ENCODE measurements at regions not wholly inside any gene's neighbourhood (a gene's known extent, or its start where the extent isn't known, plus 50 kb on each side); places are given as distances from the start of the nearest gene placed in this dataset.

DNA sequence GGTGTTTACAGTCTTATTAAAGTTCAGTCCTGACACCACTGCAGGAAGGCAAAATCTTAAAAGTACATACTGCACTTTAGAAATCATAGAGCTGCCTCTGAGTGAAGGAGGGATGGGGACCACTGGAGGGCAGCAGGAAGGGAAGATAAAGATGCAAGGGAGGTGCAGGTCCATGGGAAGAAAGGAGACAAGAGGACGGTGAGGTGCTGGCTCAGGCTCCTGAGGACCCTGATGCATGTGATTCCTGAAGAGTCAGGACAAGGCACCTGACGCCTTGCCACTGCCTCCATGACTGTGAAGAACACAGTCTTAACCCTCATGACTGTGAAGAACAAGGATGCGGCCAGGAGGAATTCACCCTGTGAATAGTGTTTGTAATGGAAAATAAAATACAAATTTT is 116.2 kb upstream of the NPAS2 start:
- TF ChIP-seq, protein P1, sequence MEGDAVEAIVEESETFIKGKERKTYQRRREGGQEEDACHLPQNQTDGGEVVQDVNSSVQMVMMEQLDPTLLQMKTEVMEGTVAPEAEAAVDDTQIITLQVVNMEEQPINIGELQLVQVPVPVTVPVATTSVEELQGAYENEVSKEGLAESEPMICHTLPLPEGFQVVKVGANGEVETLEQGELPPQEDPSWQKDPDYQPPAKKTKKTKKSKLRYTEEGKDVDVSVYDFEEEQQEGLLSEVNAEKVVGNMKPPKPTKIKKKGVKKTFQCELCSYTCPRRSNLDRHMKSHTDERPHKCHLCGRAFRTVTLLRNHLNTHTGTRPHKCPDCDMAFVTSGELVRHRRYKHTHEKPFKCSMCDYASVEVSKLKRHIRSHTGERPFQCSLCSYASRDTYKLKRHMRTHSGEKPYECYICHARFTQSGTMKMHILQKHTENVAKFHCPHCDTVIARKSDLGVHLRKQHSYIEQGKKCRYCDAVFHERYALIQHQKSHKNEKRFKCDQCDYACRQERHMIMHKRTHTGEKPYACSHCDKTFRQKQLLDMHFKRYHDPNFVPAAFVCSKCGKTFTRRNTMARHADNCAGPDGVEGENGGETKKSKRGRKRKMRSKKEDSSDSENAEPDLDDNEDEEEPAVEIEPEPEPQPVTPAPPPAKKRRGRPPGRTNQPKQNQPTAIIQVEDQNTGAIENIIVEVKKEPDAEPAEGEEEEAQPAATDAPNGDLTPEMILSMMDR (IDR thresholded peaks at IDR 0.05; ENCODE audit: low read depth, low read length, missing input control), result no peak
- TF ChIP-seq FOXA1 (IDR thresholded peaks at IDR 0.05) (no peak), RXRA (IDR thresholded peaks at IDR 0.05) (no peak), FOXA2 (IDR thresholded peaks at IDR 0.05) (no peak), HNF4A (conservative IDR thresholded peaks at IDR 0.05) (no peak), YY1 (IDR thresholded peaks at IDR 0.05) (no peak), JUND (IDR thresholded peaks at IDR 0.05) (no peak), GABPA (IDR thresholded peaks at IDR 0.05 in 1 of 2, conservative IDR thresholded peaks at IDR 0.05 in 1 of 2) (no peak), SP1 (IDR thresholded peaks at IDR 0.05) (no peak), NR2F2 (IDR thresholded peaks at IDR 0.05) (no peak), HNF4G (IDR thresholded peaks at IDR 0.05) (no peak)
- TF ChIP-seq, protein P2, sequence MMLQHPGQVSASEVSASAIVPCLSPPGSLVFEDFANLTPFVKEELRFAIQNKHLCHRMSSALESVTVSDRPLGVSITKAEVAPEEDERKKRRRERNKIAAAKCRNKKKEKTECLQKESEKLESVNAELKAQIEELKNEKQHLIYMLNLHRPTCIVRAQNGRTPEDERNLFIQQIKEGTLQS (IDR thresholded peaks at IDR 0.05), result no peak
- TF ChIP-seq, protein P3, sequence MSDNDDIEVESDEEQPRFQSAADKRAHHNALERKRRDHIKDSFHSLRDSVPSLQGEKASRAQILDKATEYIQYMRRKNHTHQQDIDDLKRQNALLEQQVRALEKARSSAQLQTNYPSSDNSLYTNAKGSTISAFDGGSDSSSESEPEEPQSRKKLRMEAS (IDR thresholded peaks at IDR 0.05), result no peak
- H3K4me3 ChIP-seq (ENCODE audit: low read depth in 1 of 3, low read length in 3 of 3), result no peak overlapping the region
- WGBS, result 89% methylated on average over 3 of the region's 3 CpGs

DNA sequence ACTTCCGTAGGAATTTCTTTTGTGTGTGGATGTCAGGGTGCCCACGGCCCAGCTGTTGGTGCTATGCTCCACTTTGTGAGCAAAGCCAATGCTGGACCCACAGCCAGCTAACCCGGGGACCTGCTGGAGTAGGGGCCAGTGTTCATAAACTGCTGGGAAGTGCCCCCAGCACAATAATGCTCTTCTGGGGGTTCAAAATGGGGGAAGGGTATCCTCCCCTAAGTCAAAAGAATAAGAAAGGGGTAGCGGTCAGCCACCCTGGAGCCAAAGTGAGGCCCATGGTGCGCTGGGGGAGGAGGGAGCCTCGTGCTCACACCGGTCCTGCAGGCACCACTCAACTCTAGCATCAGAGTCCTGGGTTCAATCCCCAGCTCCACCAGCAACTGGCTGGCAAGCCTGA is 115.8 kb upstream of the NPAS2 start:
- Histone ChIP-seq H3K27ac (ENCODE audit: low read depth in 1 of 2, low read length in 2 of 2) (no peak overlapping the region), H3K27me3 (ENCODE audit: control insufficient read depth in 4 of 4, insufficient read depth in 4 of 4, low read length in 3 of 4) (no peaks in the 10 kb centered on the region), H3K9me3 (ENCODE audit: control insufficient read depth in 4 of 4, low read length in 3 of 4) (peaks cover 0 to 3% (median 0%) of the 10 kb centered on the region in 4 donors), H3K4me1 (ENCODE audit: control insufficient read depth in 4 of 4, insufficient read depth in 4 of 4, low read length in 3 of 4) (no peaks in the 10 kb centered on the region), H3K4me3 (ENCODE audit: low read depth in 1 of 3, low read length in 3 of 3) (no peak overlapping the region), H3K36me3 (ENCODE audit: control insufficient read depth in 4 of 4, insufficient read depth in 3 of 4, low read depth in 1 of 4, low read length in 3 of 4) (no peaks in the 10 kb centered on the region), H3K9ac (ENCODE audit: low read depth in 1 of 2, low read length in 2 of 2) (no peak overlapping the region)
- TF ChIP-seq SP1 (IDR thresholded peaks at IDR 0.05) (no peak), NR2F2 (IDR thresholded peaks at IDR 0.05) (no peak), YY1 (IDR thresholded peaks at IDR 0.05) (no peak), EGR1 (IDR thresholded peaks at IDR 0.05; ENCODE audit: low read depth in 2 of 2) (no peak), HNF4G (IDR thresholded peaks at IDR 0.05) (no peak), RAD21 (IDR thresholded peaks at IDR 0.05) (no peak), FOXA2 (IDR thresholded peaks at IDR 0.05) (no peak), TAF1 (conservative IDR thresholded peaks at IDR 0.05) (no peak), FOXA1 (IDR thresholded peaks at IDR 0.05) (no peak), JUND (IDR thresholded peaks at IDR 0.05) (no peak), RXRA (IDR thresholded peaks at IDR 0.05) (no peak), GABPA (IDR thresholded peaks at IDR 0.05 in 1 of 2, conservative IDR thresholded peaks at IDR 0.05 in 1 of 2) (no peak)
- TF ChIP-seq, protein P4, sequence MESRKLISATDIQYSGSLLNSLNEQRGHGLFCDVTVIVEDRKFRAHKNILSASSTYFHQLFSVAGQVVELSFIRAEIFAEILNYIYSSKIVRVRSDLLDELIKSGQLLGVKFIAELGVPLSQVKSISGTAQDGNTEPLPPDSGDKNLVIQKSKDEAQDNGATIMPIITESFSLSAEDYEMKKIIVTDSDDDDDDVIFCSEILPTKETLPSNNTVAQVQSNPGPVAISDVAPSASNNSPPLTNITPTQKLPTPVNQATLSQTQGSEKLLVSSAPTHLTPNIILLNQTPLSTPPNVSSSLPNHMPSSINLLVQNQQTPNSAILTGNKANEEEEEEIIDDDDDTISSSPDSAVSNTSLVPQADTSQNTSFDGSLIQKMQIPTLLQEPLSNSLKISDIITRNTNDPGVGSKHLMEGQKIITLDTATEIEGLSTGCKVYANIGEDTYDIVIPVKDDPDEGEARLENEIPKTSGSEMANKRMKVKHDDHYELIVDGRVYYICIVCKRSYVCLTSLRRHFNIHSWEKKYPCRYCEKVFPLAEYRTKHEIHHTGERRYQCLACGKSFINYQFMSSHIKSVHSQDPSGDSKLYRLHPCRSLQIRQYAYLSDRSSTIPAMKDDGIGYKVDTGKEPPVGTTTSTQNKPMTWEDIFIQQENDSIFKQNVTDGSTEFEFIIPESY (IDR thresholded peaks at IDR 0.05), result no peak
- TF ChIP-seq, protein P1 (IDR thresholded peaks at IDR 0.05; ENCODE audit: low read depth, low read length, missing input control), result no peak
- TF ChIP-seq, protein P5, sequence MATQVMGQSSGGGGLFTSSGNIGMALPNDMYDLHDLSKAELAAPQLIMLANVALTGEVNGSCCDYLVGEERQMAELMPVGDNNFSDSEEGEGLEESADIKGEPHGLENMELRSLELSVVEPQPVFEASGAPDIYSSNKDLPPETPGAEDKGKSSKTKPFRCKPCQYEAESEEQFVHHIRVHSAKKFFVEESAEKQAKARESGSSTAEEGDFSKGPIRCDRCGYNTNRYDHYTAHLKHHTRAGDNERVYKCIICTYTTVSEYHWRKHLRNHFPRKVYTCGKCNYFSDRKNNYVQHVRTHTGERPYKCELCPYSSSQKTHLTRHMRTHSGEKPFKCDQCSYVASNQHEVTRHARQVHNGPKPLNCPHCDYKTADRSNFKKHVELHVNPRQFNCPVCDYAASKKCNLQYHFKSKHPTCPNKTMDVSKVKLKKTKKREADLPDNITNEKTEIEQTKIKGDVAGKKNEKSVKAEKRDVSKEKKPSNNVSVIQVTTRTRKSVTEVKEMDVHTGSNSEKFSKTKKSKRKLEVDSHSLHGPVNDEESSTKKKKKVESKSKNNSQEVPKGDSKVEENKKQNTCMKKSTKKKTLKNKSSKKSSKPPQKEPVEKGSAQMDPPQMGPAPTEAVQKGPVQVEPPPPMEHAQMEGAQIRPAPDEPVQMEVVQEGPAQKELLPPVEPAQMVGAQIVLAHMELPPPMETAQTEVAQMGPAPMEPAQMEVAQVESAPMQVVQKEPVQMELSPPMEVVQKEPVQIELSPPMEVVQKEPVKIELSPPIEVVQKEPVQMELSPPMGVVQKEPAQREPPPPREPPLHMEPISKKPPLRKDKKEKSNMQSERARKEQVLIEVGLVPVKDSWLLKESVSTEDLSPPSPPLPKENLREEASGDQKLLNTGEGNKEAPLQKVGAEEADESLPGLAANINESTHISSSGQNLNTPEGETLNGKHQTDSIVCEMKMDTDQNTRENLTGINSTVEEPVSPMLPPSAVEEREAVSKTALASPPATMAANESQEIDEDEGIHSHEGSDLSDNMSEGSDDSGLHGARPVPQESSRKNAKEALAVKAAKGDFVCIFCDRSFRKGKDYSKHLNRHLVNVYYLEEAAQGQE (IDR thresholded peaks at IDR 0.05), result no peak
- WGBS, result 89% methylated on average over 7 of the region's 7 CpGs
- DNase-seq (ENCODE audit: low spot score), result no peak

More for the DNA sequence above, 116.2 kb upstream of the NPAS2 start:
- H3K27ac ChIP-seq (ENCODE audit: low read depth in 1 of 2, low read length in 2 of 2), result no peak overlapping the region
- H3K27me3 ChIP-seq (ENCODE audit: control insufficient read depth in 4 of 4, insufficient read depth in 4 of 4, low read length in 3 of 4), result no peaks in the 10 kb centered on the region
- DNase-seq (ENCODE audit: low spot score), result no peak
- peaks cover 0 to 4% (median 0%) of the 10 kb centered on the region in 4 donors for H3K9me3 ChIP-seq (ENCODE audit: control insufficient read depth in 4 of 4, low read length in 3 of 4)
- H3K9ac ChIP-seq (ENCODE audit: low read depth in 1 of 2, low read length in 2 of 2), result no peak overlapping the region
- no peaks in the 10 kb centered on the region for H3K4me1 ChIP-seq (ENCODE audit: control insufficient read depth in 4 of 4, insufficient read depth in 4 of 4, low read length in 3 of 4)
- H3K36me3 ChIP-seq (ENCODE audit: control insufficient read depth in 4 of 4, insufficient read depth in 3 of 4, low read depth in 1 of 4, low read length in 3 of 4), result no peaks in the 10 kb centered on the region
